Activated CD8-positive, alpha-beta memory T cell treated with anti-CD3 and anti-CD28 coated beads for 36 hours (primary cell): ENCODE measurements at regions not wholly inside any gene's neighbourhood (a gene's known extent, or its start where the extent isn't known, plus 50 kb on each side); places are given as distances from the start of the nearest gene placed in this dataset.
"Not testable (repeated sequence)": the region's sequence is repeated elsewhere in the genome, so short reads cannot be mapped to it uniquely, and the experiment has no call there.

Experiments used
- CTCF ChIA-PET: fragments of 350-600 bp; sonication (Branson Sonifier 250); formaldehyde crosslinking; loops from one replicate; lab custom pipeline; 2021; ENCODE audit warnings: antibody characterized with exemption; lab: Charles Lee
- POLR2A ChIA-PET: fragments of 350-600 bp; sonication (Branson Sonifier 250); formaldehyde crosslinking; loops from one replicate; lab custom pipeline; 2021; ENCODE audit warnings: antibody characterized with exemption; lab: Charles Lee

GRCh38 chrX:149420566-149420965, 84.5 kb downstream of the IDS start:
- POLR2A ChIA-PET, CTCF ChIA-PET: not testable (repeated sequence)

- ChIA-PET POLR2A (no interaction called here), CTCF (no interaction called here)
Measured at GRCh38 chrX:149398027-149398426, 107.1 kb downstream of the IDS start.

- CTCF ChIA-PET = no interaction called here
- POLR2A ChIA-PET = no interaction called here
Measured at GRCh38 chrX:149392921-149393320, 112.2 kb downstream of the IDS start.

GRCh38 chrX:149383852-149384251, 121.3 kb downstream of the IDS start:
- ChIA-PET CTCF (no interaction called here), POLR2A (no interaction called here)

DNA sequence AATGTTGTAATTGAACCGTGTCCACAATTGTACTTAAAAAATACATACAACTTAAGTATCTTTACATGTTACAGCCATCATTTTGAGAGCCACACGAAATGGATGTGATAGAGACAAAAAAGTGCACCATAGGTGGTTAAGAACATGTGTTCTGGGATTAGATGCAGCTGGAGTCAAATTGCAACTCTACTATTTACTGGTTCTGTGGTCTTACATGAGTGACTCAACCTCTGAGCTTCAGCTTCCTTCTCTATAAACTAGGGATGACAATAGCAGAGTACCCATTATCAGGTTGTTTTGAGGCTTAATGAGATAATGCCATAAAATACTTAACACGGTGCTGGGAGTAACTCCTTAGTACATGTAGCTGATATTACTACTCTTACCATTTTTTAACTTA, 130.4 kb downstream of the IDS start:
- ChIA-PET POLR2A (no interaction called here), CTCF (no interaction called here)

DNA sequence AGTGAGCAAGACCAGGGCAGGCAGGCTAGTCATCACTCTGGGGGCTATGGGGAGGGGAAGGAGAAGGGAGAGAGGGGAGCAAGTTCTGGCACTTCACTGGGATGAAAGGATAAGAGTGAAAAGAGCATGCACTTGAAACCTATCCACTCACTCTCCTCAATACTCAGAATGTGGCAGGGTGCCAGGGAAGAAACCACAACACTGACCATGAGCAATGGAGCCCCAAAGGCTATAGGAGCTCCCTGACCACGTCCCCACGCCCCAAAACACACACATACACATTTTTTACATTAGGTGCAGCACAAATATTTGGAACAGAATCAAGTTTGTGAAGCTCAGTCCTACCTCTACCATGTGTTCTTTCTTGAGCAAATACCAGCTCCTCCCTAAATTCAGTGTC, 132.2 kb downstream of the IDS start:
- POLR2A ChIA-PET = no interaction called here
- CTCF ChIA-PET = no interaction called here

DNA sequence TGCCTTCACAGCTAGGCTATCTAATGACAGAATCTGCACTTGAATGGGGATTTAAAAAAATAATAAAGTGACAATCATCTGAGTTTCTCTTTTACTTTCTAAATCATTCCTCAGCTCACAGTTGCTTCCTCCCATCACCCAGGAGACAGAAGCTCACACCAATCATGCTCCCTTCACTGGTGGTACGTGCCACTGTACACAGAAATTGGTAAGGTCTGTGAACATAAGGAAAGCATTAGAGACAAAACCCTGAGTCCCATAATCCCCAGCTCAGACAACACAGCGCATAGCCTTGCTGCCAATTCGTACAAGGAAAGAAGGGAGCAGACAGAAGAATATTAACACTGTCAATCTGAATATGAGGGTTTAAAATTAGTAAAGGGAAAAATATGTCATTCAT, 133.1 kb downstream of the IDS start:
- CTCF ChIA-PET = no interaction called here
- POLR2A ChIA-PET = no interaction called here

DNA sequence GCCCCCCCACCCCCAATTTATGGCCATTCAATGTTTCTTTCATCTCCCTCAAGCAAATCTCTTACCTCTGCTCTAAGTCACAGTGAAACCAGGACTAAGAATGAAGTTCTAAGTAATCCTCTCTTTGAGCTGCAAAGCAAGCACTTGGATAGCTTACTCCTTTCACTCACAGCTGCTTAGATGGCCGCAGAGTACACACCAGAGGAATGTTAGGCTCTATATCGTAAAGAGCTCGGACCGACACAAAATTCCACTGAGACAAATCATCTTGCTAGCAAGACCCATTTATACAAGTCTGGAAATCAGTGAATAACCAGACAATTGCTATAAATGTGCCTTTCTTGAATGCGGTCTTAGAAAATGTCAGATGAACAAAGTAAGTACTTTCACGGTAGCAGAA, 135.0 kb downstream of the IDS start:
- CTCF ChIA-PET = no interaction called here
- POLR2A ChIA-PET = no interaction called here

DNA sequence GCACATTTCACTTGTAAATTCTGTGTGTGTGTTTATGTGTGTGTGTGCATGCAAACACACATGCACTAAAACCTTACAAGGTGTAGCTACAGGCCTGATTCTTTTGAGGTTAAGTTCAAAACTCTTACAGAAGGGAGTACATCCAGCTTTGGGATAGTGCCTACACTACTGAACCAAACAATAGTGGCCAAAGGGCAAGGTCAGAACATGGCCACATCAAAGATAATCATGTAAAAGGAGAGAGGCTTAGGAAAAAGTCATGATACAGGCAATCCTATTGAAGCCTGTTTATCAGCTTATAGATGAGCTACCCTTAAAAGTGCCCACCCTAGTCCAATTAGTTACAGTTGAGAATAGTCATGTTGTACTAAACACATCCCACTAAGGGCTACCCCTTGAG, 139.6 kb downstream of the IDS start:
- CTCF ChIA-PET = no interaction called here
- POLR2A ChIA-PET = no interaction called here

- ChIA-PET POLR2A (no interaction called here), CTCF (no interaction called here)
Measured at GRCh38 chrX:149365061-149365460, 140.0 kb downstream of the IDS start.

DNA sequence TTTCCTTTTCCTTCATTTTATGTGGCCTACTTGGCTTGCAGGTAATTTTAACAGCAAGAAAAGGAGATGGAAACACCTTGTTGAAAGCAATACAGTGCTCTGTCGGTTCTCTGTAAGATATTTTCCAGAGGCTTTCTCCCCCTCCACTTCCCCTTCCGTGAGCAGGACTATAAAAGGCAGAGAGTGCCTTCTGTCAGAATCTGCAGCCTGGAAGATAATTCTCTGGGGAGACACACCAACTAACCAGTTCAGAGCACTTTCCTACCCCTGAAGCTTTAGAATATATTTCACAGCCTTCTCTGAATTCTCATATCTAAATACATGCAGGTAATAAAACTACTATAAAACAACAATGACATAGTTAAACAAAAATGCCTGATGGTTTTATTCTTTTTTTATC, 141.1 kb downstream of the IDS start:
- CTCF ChIA-PET = no interaction called here
- POLR2A ChIA-PET = no interaction called here

DNA sequence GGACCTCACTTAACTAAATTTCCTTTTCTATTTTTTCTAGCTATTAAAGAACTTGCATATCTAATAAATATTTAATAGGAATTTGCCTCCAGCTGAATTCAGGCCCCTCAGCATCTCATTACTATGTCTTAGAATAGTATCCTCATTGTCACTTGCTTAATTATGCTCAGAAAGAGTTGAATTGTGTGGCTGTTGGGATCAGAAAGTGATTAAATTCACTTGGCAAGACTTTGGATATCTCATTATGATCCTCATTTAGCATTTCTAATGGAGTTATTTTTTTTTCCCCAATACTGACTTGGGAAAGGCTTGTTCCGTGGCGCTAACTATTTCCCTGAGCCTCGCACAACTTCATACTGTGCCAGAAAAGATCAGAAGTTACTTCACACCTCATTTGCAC, 158.8 kb downstream of the IDS start:
- ChIA-PET POLR2A (no interaction called here), CTCF (no interaction called here)

GRCh38 chrX:149322316-149322715, 182.8 kb downstream of the IDS start:
- POLR2A ChIA-PET = no interaction called here
- CTCF ChIA-PET = no interaction called here

DNA sequence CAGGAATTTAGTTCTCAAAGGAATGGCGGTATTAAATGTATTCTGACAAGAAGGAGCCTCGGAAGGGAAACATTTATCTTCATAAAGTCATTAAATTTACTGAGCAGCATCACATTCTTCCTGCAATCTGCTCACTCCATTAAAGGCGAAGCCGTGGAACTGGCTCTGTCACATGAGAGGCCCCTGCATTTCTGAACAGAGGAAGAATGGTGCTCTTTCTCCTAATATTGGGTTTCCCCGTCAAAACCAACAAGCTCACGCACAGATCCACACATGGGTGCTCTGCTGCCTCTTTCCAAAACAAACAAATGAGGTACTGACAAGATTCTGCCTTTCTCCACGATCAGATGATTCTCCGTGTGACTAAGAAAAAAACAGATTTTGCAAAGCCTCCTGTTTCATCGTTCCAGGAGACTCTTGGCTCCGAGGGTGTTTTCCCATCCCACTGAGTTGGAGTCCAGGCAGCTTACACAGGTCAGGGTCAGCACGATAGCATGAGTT, 191.2 kb downstream of the IDS start:
- ChIA-PET CTCF (no interaction called here), POLR2A (no interaction called here)

DNA sequence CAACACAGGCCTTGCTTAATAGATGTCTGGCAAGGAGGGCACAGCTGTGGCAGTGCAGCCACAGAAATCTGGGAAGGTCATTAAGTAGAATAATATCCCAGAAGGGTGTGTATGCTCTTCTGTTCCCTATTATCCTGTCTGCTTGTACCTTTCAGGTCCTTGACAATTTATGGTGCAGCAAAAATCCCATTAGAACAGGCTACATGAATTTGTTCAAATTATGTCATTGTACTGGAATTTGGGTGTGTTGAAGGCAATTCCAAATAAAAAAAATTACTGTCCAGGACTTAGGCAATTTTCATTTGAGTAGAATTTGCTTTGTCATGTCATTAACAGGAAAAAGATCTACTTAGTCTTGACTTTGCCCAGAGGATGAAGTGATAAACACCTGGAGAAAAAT, 192.1 kb downstream of the IDS start:
- ChIA-PET POLR2A (no interaction called here), CTCF (no interaction called here)

- ChIA-PET CTCF (no interaction called here), POLR2A (no interaction called here)
Measured at GRCh38 chrX:149312097-149312496, 193.0 kb downstream of the IDS start.

DNA sequence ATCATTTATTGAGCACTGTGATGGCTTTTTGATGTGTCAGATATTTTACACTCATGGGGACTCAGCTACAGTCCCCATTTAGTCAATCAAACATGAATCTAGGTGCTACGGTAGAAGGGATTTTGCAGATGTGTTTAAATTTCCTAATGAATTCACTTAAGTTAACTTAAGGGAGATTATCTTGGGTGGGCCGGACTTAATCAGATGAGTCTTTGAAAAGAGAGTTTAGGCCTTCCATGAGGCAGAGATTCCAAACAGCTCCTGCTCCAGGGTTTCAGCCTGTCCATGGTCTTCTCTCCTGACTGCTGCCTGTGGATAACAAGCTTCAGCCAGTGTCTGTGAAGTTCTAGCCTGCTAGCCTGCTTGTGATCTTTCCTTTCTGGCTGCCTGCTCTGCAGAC, 202.4 kb downstream of the IDS start:
- CTCF ChIA-PET = no interaction called here
- POLR2A ChIA-PET = no interaction called here

DNA sequence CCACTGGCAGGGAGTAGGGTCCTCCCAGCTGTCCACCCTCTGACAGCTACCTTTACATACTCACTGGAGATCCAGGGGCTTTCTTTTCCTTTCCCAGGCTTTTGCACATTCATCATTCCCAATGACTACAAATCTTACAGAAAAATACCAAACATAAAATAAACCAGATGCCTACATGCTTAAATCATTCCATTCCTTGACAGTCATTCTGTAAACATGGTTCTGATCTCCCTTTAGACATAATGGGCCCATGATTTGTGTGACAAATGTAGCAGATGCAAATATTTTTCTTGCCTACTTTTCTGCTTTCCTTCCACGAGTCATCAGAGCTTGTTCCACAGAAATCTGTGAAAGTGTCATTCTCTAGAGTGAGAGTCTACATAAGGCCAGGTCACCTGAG, 207.0 kb downstream of the IDS start:
- POLR2A ChIA-PET = no interaction called here
- CTCF ChIA-PET = no interaction called here

DNA sequence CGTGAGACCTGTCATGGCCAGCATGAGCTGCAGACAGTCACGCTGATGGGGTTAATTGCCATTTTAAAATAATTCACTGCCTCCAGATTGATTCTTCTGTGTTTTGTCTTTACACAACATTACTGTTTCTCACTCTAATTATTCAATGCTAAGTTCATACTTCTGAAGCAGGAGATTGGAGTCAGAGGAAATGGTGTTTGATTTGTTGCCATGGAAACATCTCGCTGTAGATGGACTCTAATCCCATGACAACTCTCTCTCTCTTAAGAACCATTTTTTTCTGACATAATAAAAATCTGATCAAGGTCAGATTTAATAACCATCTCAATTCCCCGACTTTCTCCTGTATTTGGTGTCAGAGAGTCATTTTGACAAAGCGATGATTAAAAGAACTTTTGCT, 209.0 kb downstream of the IDS start:
- ChIA-PET POLR2A (no interaction called here), CTCF (no interaction called here)

DNA sequence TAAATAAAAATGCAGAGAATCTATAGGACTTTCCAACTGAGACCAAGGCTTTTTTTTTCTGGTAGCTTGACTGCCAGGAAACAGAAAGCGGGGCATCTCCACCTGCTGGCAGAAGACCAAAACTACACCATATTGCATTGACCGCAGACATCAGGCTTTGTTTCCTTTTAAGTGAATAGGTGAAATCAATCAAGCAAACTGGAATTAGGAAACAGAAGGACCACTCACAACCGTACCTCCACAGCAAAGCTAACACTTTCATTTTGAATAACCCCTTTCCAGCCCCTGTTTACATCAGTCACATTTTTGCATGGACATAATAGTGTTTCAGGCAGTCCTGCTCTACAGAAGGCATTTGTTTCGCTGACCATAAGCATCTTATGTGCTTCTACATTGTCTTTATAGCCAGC, 218.2 kb downstream of the IDS start:
- POLR2A ChIA-PET = no interaction called here
- CTCF ChIA-PET = interaction anchor here (1.1 kb wide), 1 partner anchor 184 kb away, joined by 3 read pairs; no protein-coding TSS in a partner anchor

DNA sequence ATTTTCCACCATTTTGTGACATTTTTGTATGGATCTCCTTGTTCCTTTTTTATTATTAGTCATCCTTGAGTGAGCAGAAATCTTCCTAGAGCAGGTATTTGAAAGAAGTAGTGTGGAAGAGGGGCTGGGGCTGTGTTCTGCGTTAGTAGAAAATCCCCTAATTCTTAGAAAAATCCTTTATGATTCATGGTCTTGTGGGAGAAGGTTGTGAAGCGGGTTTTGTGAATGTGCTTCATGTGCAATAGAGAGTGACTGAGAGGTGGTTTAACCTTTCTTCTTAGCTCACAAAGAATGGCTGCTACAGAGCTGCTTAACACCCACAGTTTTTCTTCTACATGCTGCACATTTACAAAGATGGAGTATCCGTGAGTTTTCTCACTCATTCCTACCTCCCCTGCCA, 220.5 kb downstream of the IDS start:
- ChIA-PET CTCF (no interaction called here), POLR2A (no interaction called here)

- POLR2A ChIA-PET = no interaction called here
- CTCF ChIA-PET = no interaction called here
Measured at GRCh38 chrX:149283853-149284252, 221.3 kb downstream of the IDS start.

DNA sequence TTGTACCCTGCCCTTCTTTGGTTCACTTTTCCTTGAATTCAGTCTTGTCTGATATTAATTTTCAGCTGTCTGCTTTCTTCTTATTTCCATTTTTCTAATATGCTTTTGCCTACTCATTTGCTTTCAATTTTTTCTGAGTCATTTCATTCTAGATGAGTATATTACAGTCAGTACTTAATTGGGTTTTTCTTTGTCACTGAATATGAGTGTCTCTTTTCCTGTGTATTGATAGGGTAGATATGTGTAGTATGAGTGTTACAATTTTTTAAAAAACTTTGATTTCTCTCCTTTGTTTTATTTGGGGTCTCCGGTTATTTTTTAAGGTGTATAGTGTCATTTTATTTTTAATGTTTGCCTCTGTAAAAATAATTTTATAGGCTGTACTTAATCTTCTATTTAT, 222.2 kb downstream of the IDS start:
- POLR2A ChIA-PET = no interaction called here
- CTCF ChIA-PET = no interaction called here
